ENCODE measurements at regions not wholly inside any gene's neighbourhood (a gene's known extent, or its start where the extent isn't known, plus 50 kb on each side); places are given as distances from the start of the nearest gene placed in this dataset.

- no peak for DNase-seq (ENCODE audit: low read depth in 2 of 2)
These were observed 95.6 kb upstream of the E2F8 start for GRCh38 chr11:19336331-19336730.

DNA sequence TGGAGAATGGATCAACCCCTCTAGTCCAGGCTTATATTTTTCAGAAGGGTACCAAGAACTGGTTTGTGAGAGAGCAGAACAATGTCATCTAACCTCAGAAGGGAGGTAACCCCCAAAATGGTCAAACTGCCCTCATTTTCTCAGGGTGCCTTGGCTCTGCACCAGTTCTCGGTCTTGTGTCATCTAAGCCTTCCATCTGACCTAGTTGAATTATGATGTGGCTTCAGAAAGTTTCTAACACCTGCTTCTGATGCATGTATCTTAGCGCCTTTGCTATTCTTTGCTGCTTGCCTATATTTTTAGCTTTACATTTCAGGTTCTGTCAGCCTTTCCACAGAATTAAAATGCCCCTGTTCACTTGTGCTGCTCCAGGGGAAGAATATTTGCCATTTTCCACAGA is 91.7 kb upstream of the E2F8 start:
- no peak for DNase-seq (ENCODE audit: low read depth in 2 of 2)

DNA sequence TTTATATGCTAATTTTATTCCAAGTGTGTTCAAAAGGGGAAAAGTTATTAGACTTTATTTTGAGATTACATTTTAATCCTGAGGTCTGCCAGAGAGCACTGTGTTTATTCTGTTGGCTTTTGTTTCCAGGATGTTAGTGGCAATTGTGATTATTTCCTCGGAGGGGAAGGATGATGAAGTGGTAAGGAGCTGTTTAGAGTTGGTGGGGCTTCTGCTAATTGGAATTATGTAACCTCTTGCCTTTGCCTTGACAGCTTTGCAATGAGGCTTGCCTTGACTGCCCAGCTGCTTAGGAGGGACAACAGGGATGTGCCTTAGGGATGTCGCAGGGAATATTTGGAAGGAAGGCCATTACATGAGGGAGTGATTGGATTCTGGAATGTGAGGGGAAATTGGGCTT is 89.7 kb upstream of the E2F8 start:
- DNase-seq (ENCODE audit: low read depth in 2 of 2): no peak

GRCh38 chr11:19329970-19330369 is 89.2 kb upstream of the E2F8 start:
- DNase-seq (ENCODE audit: low read depth in 2 of 2): no peak

DNA sequence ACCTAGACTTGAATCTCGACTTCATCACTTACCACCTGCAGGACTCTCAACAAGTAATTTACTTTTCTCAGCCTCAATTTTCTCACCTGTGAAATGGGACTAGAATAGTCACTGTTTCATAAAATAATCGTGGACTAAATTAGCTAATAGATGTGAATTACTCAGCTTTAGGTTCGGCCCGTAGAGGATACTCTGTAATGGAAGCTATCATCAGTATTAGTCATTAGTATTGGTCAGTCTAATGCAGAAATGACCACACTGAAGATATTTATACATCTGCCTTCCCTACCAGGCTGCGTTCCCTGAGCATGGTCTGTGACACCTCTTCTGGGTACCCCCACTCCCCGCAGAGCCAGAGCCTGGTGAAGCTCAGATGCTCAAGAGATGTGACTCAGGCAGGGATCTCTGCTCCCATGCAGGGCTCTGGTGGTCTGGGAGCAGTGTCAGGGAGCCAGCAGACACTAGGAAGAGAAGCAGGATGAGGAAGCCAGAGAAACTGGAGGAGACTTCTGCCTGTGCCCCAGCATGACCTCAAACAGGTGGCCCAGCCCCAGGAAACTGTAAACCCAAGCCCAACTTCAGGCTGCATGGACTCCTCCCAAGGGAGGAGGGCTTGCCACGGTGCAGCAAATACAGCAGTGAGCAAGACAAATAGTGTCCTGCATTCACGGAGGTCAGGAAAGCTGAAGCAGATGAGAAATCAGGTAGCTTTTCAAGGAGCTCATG is 88.0 kb upstream of the E2F8 start:
- DNase-seq (ENCODE audit: low read depth in 2 of 2): no peak

DNA sequence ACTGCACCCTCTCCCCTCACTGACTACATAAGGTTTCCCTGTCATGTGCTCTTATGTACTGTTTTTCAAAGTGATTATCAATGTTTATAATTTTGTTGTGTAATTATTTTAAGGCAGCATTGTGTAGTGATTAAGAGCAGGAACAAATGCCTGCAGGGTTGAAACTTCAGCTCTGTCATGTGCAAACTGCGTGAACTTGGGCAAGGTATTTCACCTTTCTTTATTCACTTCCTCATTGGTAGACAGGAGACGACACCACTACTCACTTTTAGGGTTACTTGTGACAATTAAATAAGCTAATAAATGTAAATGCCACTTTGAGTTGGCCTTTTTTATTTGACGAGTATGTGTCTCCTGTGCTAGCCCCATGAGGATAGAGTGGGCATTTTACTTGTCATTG is 86.5 kb upstream of the E2F8 start:
- no peak for DNase-seq (ENCODE audit: low read depth in 2 of 2)

DNA sequence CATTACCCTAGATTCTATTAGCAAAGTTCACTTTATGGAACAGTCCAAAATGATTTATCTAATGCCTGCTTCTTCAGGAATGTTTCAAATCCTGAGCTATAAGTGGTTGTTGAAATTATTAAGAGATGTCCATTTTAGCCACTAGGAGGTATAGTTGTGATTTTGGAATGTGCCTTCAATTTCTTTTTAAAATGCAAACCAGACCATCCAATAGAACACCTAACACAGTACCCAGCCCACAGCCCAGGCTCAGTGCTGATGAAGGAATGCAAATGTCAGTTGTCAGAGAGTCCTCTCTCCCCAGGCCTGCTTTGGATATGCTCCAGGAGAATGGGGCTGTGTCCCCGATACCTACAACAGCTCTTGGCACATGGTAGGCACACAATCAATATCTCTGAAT is 85.8 kb upstream of the E2F8 start:
- DNase-seq (ENCODE audit: low read depth in 2 of 2): no peak

DNA sequence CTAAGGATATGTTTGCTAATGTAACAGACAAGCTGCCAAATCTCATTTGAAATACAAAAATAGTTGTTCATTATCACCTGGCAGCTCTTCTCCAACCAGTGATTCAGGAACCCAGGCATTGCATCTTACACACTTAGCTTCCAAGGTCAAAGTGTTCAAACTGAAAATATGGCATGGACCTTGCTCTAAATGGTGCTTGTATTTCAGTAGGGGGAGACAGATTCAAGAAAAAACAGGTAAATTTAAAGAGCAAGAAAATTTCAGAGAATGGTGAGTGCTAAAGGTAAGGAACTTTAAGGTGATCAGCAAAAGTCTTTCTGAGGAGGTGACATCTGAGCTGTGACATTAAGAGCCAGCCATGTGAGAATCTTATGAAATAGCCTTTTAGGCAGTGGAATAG is 82.8 kb upstream of the E2F8 start:
- no peak for DNase-seq (ENCODE audit: low read depth in 2 of 2)

- no peak for DNase-seq (ENCODE audit: low read depth in 2 of 2)
These were observed 80.6 kb upstream of the E2F8 start for GRCh38 chr11:19321351-19321750.

- DNase-seq (ENCODE audit: low read depth in 2 of 2): no peak
These were observed 80.1 kb upstream of the E2F8 start for GRCh38 chr11:19320827-19321226.

GRCh38 chr11:19316434-19316833 is 75.7 kb upstream of the E2F8 start:
- DNase-seq (ENCODE audit: low read depth in 2 of 2): no peak

DNA sequence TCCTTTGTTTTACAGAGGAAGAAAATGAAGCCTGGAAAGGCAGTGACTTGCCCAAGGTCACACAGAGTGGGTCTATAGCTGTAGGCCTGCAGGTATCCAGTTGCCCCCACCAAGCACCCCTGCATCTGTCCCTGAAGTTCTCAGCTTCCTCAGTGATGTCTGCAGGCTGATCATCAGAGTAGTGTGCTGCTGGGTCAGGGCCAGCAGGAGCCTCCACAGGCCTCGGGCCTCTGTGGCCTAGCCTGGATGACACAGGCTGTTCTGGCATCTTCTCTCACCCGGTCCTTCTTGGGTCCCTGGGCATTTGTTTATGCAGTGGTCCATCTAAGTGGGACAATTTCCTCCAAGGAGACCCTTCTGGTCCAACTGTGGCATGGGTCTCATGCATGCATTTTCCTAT is 74.8 kb upstream of the E2F8 start:
- no peak for DNase-seq (ENCODE audit: low read depth in 2 of 2)

DNA sequence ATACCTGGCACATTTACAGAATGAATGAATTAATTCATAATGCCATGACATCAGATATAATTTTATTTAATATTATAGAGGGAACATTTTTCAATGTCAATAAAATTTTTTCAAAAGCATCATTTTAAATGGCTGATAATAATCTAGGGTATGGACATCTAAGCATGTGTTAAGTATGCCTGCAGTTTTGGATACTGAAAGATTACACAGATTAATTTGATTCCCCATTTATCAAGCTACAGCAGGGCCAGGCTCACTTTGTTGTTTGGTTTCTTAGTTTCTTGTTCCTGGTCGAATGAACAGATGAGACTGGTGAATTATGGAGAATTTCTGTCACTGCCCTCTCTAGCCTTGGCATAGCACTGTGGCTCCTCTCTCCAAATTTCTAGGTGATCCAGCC is 72.4 kb upstream of the E2F8 start:
- DNase-seq (ENCODE audit: low read depth in 2 of 2): no peak

- peak; percentile 1 to 43 for DNase-seq (ENCODE audit: low read depth in 2 of 2)
These were observed 70.7 kb upstream of the E2F8 start for GRCh38 chr11:19311308-19312030.

DNA sequence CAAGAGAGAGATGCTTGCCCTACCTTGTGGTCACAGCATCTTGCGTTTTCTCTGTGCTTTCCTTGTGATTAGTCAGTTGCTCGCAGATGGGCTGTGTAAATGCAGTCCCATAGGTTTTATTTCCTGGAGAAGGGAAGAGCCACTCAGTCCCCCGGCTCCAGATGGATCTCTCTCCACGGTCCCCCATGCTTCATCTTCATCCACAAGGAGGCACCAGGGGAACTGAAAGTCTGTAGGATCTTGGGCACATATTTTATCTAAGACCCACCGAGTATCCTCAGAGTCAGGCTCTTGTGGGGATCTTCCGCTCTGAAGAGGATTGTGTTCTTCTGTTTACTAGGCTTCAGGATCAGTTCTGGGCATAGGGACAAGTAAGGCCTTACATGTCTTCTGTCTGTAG is 66.8 kb upstream of the E2F8 start:
- no peak for DNase-seq (ENCODE audit: low read depth in 2 of 2)

- DNase-seq (ENCODE audit: low read depth in 2 of 2): no peak
These were observed 65.6 kb upstream of the E2F8 start for GRCh38 chr11:19306179-19306944.

DNA sequence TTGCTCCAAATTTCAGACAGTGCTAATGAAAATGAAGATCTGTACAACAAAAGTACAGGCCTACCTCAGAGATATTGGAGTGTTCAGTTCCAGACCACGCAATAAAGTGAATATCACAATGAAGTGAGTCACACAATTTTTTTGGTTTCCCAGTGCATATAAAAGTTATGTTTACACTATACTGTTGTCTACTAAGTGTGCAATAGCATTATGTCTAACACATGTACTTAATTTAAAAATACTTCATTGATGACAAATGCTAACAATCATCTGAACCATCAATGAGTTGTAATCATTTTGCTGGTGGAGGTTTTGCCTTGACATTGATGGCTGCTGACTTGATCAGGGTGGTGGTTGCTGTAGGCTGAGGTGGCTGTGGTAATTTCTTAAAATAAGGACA is 60.6 kb upstream of the E2F8 start:
- no peak for DNase-seq (ENCODE audit: low read depth in 2 of 2)

- DNase-seq (ENCODE audit: low read depth in 2 of 2): no peak
These were observed 53.7 kb upstream of the E2F8 start for GRCh38 chr11:19294444-19294843.

GRCh38 chr11:19291064-19291463 is 50.3 kb upstream of the E2F8 start:
- no peak for DNase-seq (ENCODE audit: low read depth in 2 of 2)
